WI38 (cell line): ENCODE measurements at regions not wholly inside any gene's neighbourhood (a gene's known extent, or its start where the extent isn't known, plus 50 kb on each side); places are given as distances from the start of the nearest gene placed in this dataset.

ENCODE experiments used
- H3K4me3 ChIP-seq: 2 replicates; pipeline ENCODE4 v1.5.1; 2011; ENCODE audit warnings: low read depth, mild to moderate bottlenecking, control low read depth, low read length
- CTCF ChIP-seq: IDR thresholded peaks from 2 replicates; pipeline ENCODE4 v1.5.1; 2012; ENCODE audit warnings: low read depth, mild to moderate bottlenecking, control low read depth, low read length

- H3K4me3 ChIP-seq = no peak overlapping the region
- no peak for TF ChIP-seq CTCF
Measured at GRCh38 chr22:47567126-47568090, 805.0 kb downstream of the TBC1D22A start.

GRCh38 chr22:47566491-47566890, 804.0 kb downstream of the TBC1D22A start:
- no peak for TF ChIP-seq CTCF
- no peak overlapping the region for H3K4me3 ChIP-seq

- TF ChIP-seq CTCF = no peak
- H3K4me3 ChIP-seq = no peak overlapping the region
Measured at GRCh38 chr22:47565607-47566006, 803.2 kb downstream of the TBC1D22A start.

GRCh38 chr22:47564651-47565434, 802.4 kb downstream of the TBC1D22A start:
- TF ChIP-seq CTCF = no peak
- no peak overlapping the region for H3K4me3 ChIP-seq

GRCh38 chr22:47564158-47564450, 801.7 kb downstream of the TBC1D22A start:
- no peak overlapping the region for H3K4me3 ChIP-seq
- TF ChIP-seq CTCF = no peak

- H3K4me3 ChIP-seq = no peak overlapping the region
- TF ChIP-seq CTCF = no peak
Measured at GRCh38 chr22:47563406-47564157, 801.1 kb downstream of the TBC1D22A start.

- no peak for TF ChIP-seq CTCF
Measured at GRCh38 chr22:47561766-47562165, 799.3 kb downstream of the TBC1D22A start.

More at GRCh38 chr22:47561766-47562165, 799.3 kb downstream of the TBC1D22A start:
- no peak overlapping the region for H3K4me3 ChIP-seq
